OCI-LY1 (cell line): ENCODE measurements at regions not wholly inside any gene's neighbourhood (a gene's known extent, or its start where the extent isn't known, plus 50 kb on each side); places are given as distances from the start of the nearest gene placed in this dataset.

Experiments
- H2AFZ ChIP-seq: fragments of 200-600 bp; sonication (generic), shearing (Covaris generic); 2 replicates; pipeline ENCODE4 v1.6.0; 2014; ENCODE audit warnings: antibody characterized with exemption, mild to moderate bottlenecking, low read length
- H3F3A ChIP-seq: fragments of 200-600 bp; sonication (generic), shearing (Covaris generic); 2 replicates; pipeline ENCODE4 v1.6.0; 2014; ENCODE audit warnings: mild to moderate bottlenecking, antibody characterized with exemption, low read length, moderate library complexity; ENCODE audit not compliant: insufficient read depth
- H3K27ac ChIP-seq: fragments of 200-600 bp; sonication (generic); 2 replicates; pipeline ENCODE4 v1.5.1; 2014; ENCODE audit warnings: low read length, mixed run types, mild to moderate bottlenecking, low read depth; ENCODE audit not compliant: poor library complexity, severe bottlenecking
- H3K27me3 ChIP-seq: fragments of 200-600 bp; sonication (generic); 2 replicates; pipeline ENCODE4 v1.6.0; 2014; ENCODE audit warnings: antibody characterized with exemption, mild to moderate bottlenecking, low read length, moderate library complexity; ENCODE audit not compliant: insufficient read depth
- H3K36me3 ChIP-seq: fragments of 200-600 bp; sonication (generic); 2 replicates; pipeline ENCODE4 v1.6.1; 2014; ENCODE audit warnings: mild to moderate bottlenecking, antibody characterized with exemption, low read length, moderate library complexity, mixed read lengths; ENCODE audit not compliant: insufficient read depth
- H3K4me1 ChIP-seq: fragments of 200-600 bp; sonication (generic); 2 replicates; pipeline ENCODE4 v1.5.1; 2014; ENCODE audit warnings: mild to moderate bottlenecking, low read length, moderate library complexity; ENCODE audit not compliant: insufficient read depth, severe bottlenecking
- H3K4me2 ChIP-seq: fragments of 200-600 bp; sonication (generic), shearing (Covaris generic); 2 replicates; pipeline ENCODE4 v1.6.1; 2014; ENCODE audit warnings: low read length
- H3K4me3 ChIP-seq: fragments of 200-600 bp; sonication (generic); 2 replicates; pipeline ENCODE4 v1.5.1; 2014; ENCODE audit warnings: low read length, low read depth, mild to moderate bottlenecking, mixed read lengths; ENCODE audit not compliant: poor library complexity, severe bottlenecking
- H3K79me2 ChIP-seq: fragments of 200-600 bp; shearing (Covaris generic); 2 replicates; pipeline ENCODE4 v1.6.1; 2016; ENCODE audit warnings: mixed run types, low read length, mixed read lengths; ENCODE audit not compliant: insufficient read depth
- H3K9ac ChIP-seq: fragments of 200-600 bp; sonication (generic), shearing (Covaris generic); 2 replicates; pipeline ENCODE4 v1.6.1; 2014; ENCODE audit warnings: mild to moderate bottlenecking, low read length, mixed read lengths
- H3K9me2 ChIP-seq: fragments of 200-600 bp; sonication (generic), shearing (Covaris generic); 2 replicates; pipeline ENCODE4 v1.6.1; 2014; ENCODE audit warnings: low read depth, mild to moderate bottlenecking, low read length, mixed read lengths
- H3K9me3 ChIP-seq: fragments of 200-600 bp; shearing (Covaris generic); 2 replicates; pipeline ENCODE4 v1.6.1; 2014; ENCODE audit warnings: low read length, mixed read lengths
- H4K20me1 ChIP-seq: fragments of 200-600 bp; sonication (generic), shearing (Covaris generic); 2 replicates; pipeline ENCODE4 v1.6.0; 2016; ENCODE audit warnings: mild to moderate bottlenecking, low read length; ENCODE audit not compliant: insufficient read depth
- EZH2 ChIP-seq: fragments of 200-600 bp; sonication (generic), shearing (Covaris generic); IDR thresholded peaks from 2 replicates; pipeline ENCODE4 v1.8.0; 2017; ENCODE audit warnings: borderline replicate concordance, mixed run types, mild to moderate bottlenecking, antibody characterized with exemption, low read length, moderate library complexity, mixed read lengths
- TF ChIP-seq, protein P1 (sequence below): fragments of 200-600 bp; sonication (generic), shearing (Covaris generic); IDR thresholded peaks from 2 replicates; pipeline ENCODE4 v1.5.1; 2017; ENCODE audit warnings: mild to moderate bottlenecking, antibody characterized with exemption, low read length, moderate library complexity, mixed read lengths

GRCh38 chr3:153250446-153250845, 88.4 kb downstream of the RAP2B start:
- Histone ChIP-seq H3K4me2 (no peak overlapping the region), H3F3A (no peaks in the 10 kb centered on the region), H3K27me3 (no peaks in the 10 kb centered on the region), H2AFZ (no peak overlapping the region), H4K20me1 (no peaks in the 10 kb centered on the region), H3K36me3 (no peaks in the 10 kb centered on the region), H3K9me2 (no peaks in the 10 kb centered on the region), H3K4me3 (no peak overlapping the region), H3K27ac (no peak overlapping the region), H3K79me2 (no peaks in the 10 kb centered on the region), H3K4me1 (no peaks in the 10 kb centered on the region), H3K9me3 (no peaks in the 10 kb centered on the region), H3K9ac (no peak overlapping the region)
- TF ChIP-seq EZH2: no peak

DNA sequence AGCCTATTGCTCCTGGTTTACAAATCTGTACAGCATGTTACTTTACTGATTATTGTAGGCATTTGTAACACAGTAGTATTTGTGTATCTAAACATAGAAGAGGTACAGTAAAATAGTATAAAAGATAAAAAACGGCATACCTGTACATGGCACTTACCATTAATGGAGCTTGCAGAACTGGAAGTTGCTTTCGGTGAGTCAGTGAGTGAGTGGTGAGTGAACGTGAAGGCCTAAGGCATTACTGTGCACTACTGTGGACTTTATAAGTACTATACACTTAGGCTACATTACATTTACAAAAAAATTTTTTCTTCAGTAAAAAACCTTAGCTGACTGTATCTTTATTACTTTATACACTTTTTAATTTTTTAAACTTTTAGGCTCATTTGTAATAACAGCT, 90.9 kb downstream of the RAP2B start:
- Histone ChIP-seq H3F3A (no peaks in the 10 kb centered on the region), H3K9me2 (no peaks in the 10 kb centered on the region), H3K36me3 (no peaks in the 10 kb centered on the region), H2AFZ (no peak overlapping the region), H3K79me2 (no peaks in the 10 kb centered on the region), H3K4me1 (no peaks in the 10 kb centered on the region), H3K27ac (no peak overlapping the region), H3K4me3 (no peak overlapping the region), H3K9ac (no peak overlapping the region), H3K9me3 (no peaks in the 10 kb centered on the region), H3K27me3 (no peaks in the 10 kb centered on the region), H3K4me2 (no peak overlapping the region), H4K20me1 (no peaks in the 10 kb centered on the region)
- TF ChIP-seq, protein P1, sequence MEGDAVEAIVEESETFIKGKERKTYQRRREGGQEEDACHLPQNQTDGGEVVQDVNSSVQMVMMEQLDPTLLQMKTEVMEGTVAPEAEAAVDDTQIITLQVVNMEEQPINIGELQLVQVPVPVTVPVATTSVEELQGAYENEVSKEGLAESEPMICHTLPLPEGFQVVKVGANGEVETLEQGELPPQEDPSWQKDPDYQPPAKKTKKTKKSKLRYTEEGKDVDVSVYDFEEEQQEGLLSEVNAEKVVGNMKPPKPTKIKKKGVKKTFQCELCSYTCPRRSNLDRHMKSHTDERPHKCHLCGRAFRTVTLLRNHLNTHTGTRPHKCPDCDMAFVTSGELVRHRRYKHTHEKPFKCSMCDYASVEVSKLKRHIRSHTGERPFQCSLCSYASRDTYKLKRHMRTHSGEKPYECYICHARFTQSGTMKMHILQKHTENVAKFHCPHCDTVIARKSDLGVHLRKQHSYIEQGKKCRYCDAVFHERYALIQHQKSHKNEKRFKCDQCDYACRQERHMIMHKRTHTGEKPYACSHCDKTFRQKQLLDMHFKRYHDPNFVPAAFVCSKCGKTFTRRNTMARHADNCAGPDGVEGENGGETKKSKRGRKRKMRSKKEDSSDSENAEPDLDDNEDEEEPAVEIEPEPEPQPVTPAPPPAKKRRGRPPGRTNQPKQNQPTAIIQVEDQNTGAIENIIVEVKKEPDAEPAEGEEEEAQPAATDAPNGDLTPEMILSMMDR: no peak
- no peak for TF ChIP-seq EZH2

- Histone ChIP-seq H3F3A (no peaks in the 10 kb centered on the region), H3K27me3 (no peaks in the 10 kb centered on the region), H2AFZ (no peak overlapping the region), H3K27ac (no peak overlapping the region), H3K4me2 (no peak overlapping the region), H3K9ac (no peak overlapping the region), H3K9me3 (no peaks in the 10 kb centered on the region), H3K36me3 (no peaks in the 10 kb centered on the region), H3K4me1 (no peaks in the 10 kb centered on the region), H3K9me2 (no peaks in the 10 kb centered on the region), H3K79me2 (no peaks in the 10 kb centered on the region), H3K4me3 (no peak overlapping the region), H4K20me1 (no peaks in the 10 kb centered on the region)
- TF ChIP-seq EZH2: no peak
- TF ChIP-seq, protein P1: no peak
Measured at GRCh38 chr3:153254361-153254760, 92.3 kb downstream of the RAP2B start.

DNA sequence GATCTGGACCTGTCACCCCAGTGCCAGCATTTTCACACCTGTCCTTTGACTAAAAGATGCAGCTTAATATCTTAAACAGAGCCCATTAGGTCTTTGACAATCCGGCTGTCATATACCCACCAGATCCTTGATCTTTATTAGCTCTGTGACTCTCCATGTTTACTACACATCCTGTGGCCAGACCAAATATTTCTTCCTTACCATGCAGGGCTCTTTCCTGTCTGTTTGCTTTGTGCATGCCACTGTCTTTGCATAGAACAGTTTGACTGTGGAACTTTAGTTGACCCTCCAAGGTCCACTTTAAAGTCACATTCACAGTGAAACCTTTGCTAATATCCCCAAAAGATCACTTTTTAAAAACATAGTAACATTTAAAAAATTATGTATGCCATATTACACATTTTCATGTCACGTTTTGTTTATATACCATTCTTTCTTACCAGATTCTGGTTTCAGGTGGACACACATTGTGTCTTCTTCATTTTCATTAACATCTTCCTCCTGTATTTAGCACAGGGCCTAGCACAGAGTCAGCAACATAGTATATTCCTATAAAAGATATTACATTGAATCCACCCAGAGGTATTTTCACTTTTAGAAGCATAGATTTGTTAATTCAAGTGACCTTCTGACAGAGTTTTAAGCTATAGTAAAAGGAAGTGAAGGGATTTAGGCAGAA, 95.8 kb downstream of the RAP2B start:
- no peaks in the 10 kb centered on the region for H4K20me1 ChIP-seq
- H3K9me2 ChIP-seq: no peaks in the 10 kb centered on the region
- H3K4me2 ChIP-seq: no peak overlapping the region
- H3K27ac ChIP-seq: no peak overlapping the region
- TF ChIP-seq, protein P1: no peak
- no peak for TF ChIP-seq EZH2
- H3K27me3 ChIP-seq: no peaks in the 10 kb centered on the region
- H3K9me3 ChIP-seq: no peaks in the 10 kb centered on the region
- H3K36me3 ChIP-seq: no peaks in the 10 kb centered on the region
- H3K9ac ChIP-seq: no peak overlapping the region
- no peaks in the 10 kb centered on the region for H3K4me1 ChIP-seq
- no peak overlapping the region for H3K4me3 ChIP-seq
- no peaks in the 10 kb centered on the region for H3K79me2 ChIP-seq
- no peaks in the 10 kb centered on the region for H3F3A ChIP-seq
- no peak overlapping the region for H2AFZ ChIP-seq
